ENCODE measurements at regions not wholly inside any gene's neighbourhood (a gene's known extent, or its start where the extent isn't known, plus 50 kb on each side); places are given as distances from the start of the nearest gene placed in this dataset.

GRCh38 chr2:139478165-139478914, 698.1 kb upstream of the NXPH2 start:
- Histone ChIP-seq H3K9me3 (ENCODE audit: control insufficient read depth in 4 of 4, low read length in 3 of 4) (no peaks in the 10 kb centered on the region), H3K27ac (ENCODE audit: low read depth in 1 of 2, low read length in 2 of 2) (no peak overlapping the region), H3K4me1 (ENCODE audit: control insufficient read depth in 4 of 4, insufficient read depth in 4 of 4, low read length in 3 of 4) (no peaks in the 10 kb centered on the region), H3K27me3 (ENCODE audit: control insufficient read depth in 4 of 4, insufficient read depth in 4 of 4, low read length in 3 of 4) (no peaks in the 10 kb centered on the region), H3K36me3 (ENCODE audit: control insufficient read depth in 4 of 4, insufficient read depth in 3 of 4, low read depth in 1 of 4, low read length in 3 of 4) (no peaks in the 10 kb centered on the region), H3K4me3 (ENCODE audit: low read depth in 1 of 3, low read length in 3 of 3) (no peak overlapping the region), H3K9ac (ENCODE audit: low read depth in 1 of 2, low read length in 2 of 2) (no peak overlapping the region)
- WGBS = 37% methylated on average over 3 of the region's 3 CpGs
- TF ChIP-seq, protein P1, sequence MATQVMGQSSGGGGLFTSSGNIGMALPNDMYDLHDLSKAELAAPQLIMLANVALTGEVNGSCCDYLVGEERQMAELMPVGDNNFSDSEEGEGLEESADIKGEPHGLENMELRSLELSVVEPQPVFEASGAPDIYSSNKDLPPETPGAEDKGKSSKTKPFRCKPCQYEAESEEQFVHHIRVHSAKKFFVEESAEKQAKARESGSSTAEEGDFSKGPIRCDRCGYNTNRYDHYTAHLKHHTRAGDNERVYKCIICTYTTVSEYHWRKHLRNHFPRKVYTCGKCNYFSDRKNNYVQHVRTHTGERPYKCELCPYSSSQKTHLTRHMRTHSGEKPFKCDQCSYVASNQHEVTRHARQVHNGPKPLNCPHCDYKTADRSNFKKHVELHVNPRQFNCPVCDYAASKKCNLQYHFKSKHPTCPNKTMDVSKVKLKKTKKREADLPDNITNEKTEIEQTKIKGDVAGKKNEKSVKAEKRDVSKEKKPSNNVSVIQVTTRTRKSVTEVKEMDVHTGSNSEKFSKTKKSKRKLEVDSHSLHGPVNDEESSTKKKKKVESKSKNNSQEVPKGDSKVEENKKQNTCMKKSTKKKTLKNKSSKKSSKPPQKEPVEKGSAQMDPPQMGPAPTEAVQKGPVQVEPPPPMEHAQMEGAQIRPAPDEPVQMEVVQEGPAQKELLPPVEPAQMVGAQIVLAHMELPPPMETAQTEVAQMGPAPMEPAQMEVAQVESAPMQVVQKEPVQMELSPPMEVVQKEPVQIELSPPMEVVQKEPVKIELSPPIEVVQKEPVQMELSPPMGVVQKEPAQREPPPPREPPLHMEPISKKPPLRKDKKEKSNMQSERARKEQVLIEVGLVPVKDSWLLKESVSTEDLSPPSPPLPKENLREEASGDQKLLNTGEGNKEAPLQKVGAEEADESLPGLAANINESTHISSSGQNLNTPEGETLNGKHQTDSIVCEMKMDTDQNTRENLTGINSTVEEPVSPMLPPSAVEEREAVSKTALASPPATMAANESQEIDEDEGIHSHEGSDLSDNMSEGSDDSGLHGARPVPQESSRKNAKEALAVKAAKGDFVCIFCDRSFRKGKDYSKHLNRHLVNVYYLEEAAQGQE (IDR thresholded peaks at IDR 0.05) = no peak
- TF ChIP-seq SP1 (IDR thresholded peaks at IDR 0.05) (no peak), YY1 (IDR thresholded peaks at IDR 0.05) (no peak), FOXA1 (IDR thresholded peaks at IDR 0.05) (no peak), HNF4G (IDR thresholded peaks at IDR 0.05) (no peak), HNF4A (conservative IDR thresholded peaks at IDR 0.05) (no peak), FOXA2 (IDR thresholded peaks at IDR 0.05) (no peak), NR2F2 (IDR thresholded peaks at IDR 0.05) (no peak), JUND (IDR thresholded peaks at IDR 0.05) (no peak), GABPA (IDR thresholded peaks at IDR 0.05 in 1 of 2, conservative IDR thresholded peaks at IDR 0.05 in 1 of 2) (no peak), TAF1 (conservative IDR thresholded peaks at IDR 0.05) (no peak), CTCF (IDR thresholded peaks at IDR 0.05; ENCODE audit: low read depth, low read length, missing input control) (no peak), EGR1 (IDR thresholded peaks at IDR 0.05; ENCODE audit: low read depth in 2 of 2) (no peak), RXRA (IDR thresholded peaks at IDR 0.05) (no peak), RAD21 (IDR thresholded peaks at IDR 0.05) (no peak)
- TF ChIP-seq, protein P2, sequence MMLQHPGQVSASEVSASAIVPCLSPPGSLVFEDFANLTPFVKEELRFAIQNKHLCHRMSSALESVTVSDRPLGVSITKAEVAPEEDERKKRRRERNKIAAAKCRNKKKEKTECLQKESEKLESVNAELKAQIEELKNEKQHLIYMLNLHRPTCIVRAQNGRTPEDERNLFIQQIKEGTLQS (IDR thresholded peaks at IDR 0.05) = no peak
- TF ChIP-seq, protein P3, sequence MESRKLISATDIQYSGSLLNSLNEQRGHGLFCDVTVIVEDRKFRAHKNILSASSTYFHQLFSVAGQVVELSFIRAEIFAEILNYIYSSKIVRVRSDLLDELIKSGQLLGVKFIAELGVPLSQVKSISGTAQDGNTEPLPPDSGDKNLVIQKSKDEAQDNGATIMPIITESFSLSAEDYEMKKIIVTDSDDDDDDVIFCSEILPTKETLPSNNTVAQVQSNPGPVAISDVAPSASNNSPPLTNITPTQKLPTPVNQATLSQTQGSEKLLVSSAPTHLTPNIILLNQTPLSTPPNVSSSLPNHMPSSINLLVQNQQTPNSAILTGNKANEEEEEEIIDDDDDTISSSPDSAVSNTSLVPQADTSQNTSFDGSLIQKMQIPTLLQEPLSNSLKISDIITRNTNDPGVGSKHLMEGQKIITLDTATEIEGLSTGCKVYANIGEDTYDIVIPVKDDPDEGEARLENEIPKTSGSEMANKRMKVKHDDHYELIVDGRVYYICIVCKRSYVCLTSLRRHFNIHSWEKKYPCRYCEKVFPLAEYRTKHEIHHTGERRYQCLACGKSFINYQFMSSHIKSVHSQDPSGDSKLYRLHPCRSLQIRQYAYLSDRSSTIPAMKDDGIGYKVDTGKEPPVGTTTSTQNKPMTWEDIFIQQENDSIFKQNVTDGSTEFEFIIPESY (IDR thresholded peaks at IDR 0.05) = no peak
- TF ChIP-seq, protein P4, sequence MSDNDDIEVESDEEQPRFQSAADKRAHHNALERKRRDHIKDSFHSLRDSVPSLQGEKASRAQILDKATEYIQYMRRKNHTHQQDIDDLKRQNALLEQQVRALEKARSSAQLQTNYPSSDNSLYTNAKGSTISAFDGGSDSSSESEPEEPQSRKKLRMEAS (IDR thresholded peaks at IDR 0.05) = no peak
- DNase-seq (ENCODE audit: low spot score) = no peak

Data from liver (tissue), 8 donors.